Osteoblast (primary cell): ENCODE measurements at regions not wholly inside any gene's neighbourhood (a gene's known extent, or its start where the extent isn't known, plus 50 kb on each side); places are given as distances from the start of the nearest gene placed in this dataset.

Source experiments
- DNase-seq: peaks from one replicate; pipeline ENCODE4 v3.0.0; 2011; ENCODE audit warnings: low spot score, mixed read lengths; ENCODE audit not compliant: insufficient read length; ENCODE audit errors: missing footprints
- H2AFZ ChIP-seq: 2 replicates; pipeline ENCODE4 v1.6.0; 2011; ENCODE audit warnings: mild to moderate bottlenecking, low read length
- H3K27ac ChIP-seq: 2 replicates; pipeline ENCODE4 v1.5.1; 2011; ENCODE audit warnings: mild to moderate bottlenecking, low read depth, low read length, moderate library complexity
- H3K27me3 ChIP-seq: 2 replicates; pipeline ENCODE4 v1.6.0; 2012; ENCODE audit warnings: mild to moderate bottlenecking, control low read depth, inconsistent platforms, low read length, moderate library complexity; ENCODE audit not compliant: insufficient read depth
- H3K36me3 ChIP-seq: 2 replicates; pipeline ENCODE4 v1.5.1; 2011; ENCODE audit warnings: mild to moderate bottlenecking, low read length, control low read depth, moderate library complexity; ENCODE audit not compliant: insufficient read depth
- H3K4me1 ChIP-seq: 2 replicates; pipeline ENCODE4 v1.5.1; 2011; ENCODE audit warnings: mild to moderate bottlenecking, low read length, control low read depth, moderate library complexity; ENCODE audit not compliant: insufficient read depth
- H3K4me2 ChIP-seq: 2 replicates; pipeline ENCODE4 v1.6.0; 2011; ENCODE audit warnings: mild to moderate bottlenecking, low read length; ENCODE audit not compliant: insufficient read depth
- H3K4me3 ChIP-seq: fragments of 200-600 bp; sonication (generic); 3 replicates; pipeline ENCODE4 v1.5.1; 2012; ENCODE audit warnings: mild to moderate bottlenecking, low read length, inconsistent platforms; ENCODE audit not compliant: insufficient read depth
- H3K79me2 ChIP-seq: 2 replicates; pipeline ENCODE4 v1.6.0; 2012; ENCODE audit warnings: mild to moderate bottlenecking, low read length, control low read depth, inconsistent platforms; ENCODE audit not compliant: insufficient read depth
- H3K9me3 ChIP-seq: 2 replicates; pipeline ENCODE4 v1.5.1; 2011; ENCODE audit warnings: low read depth, low read length, control low read depth
- H4K20me1 ChIP-seq: 2 replicates; pipeline ENCODE4 v1.6.0; 2012; ENCODE audit warnings: mild to moderate bottlenecking, low read length, control low read depth; ENCODE audit not compliant: insufficient read depth
- CTCF ChIP-seq: IDR thresholded peaks from 2 replicates; pipeline ENCODE4 v1.5.1; 2011; ENCODE audit warnings: mild to moderate bottlenecking, low read depth, low read length, moderate library complexity; ENCODE audit errors: extremely low read depth

- H3K4me3 ChIP-seq, result no peak overlapping the region
- no peak overlapping the region for H2AFZ ChIP-seq
- H3K36me3 ChIP-seq, result no peaks in the 10 kb centered on the region
- H3K79me2 ChIP-seq, result no peaks in the 10 kb centered on the region
- H3K4me2 ChIP-seq, result no peak overlapping the region
- no peaks in the 10 kb centered on the region for H3K4me1 ChIP-seq
- DNase-seq, result no peak
- no peaks in the 10 kb centered on the region for H3K27me3 ChIP-seq
- no peak for TF ChIP-seq CTCF
- no peaks in the 10 kb centered on the region for H4K20me1 ChIP-seq
- H3K27ac ChIP-seq, result no peak overlapping the region
- H3K9me3 ChIP-seq, result no peaks in the 10 kb centered on the region
Measured at GRCh38 chr1:13996334-13996733, 296.3 kb downstream of the PRDM2 start.

GRCh38 chr1:14003552-14003951 is 303.6 kb downstream of the PRDM2 start:
- H3K9me3 ChIP-seq, result no peaks in the 10 kb centered on the region
- no peaks in the 10 kb centered on the region for H3K4me1 ChIP-seq
- H3K79me2 ChIP-seq, result no peaks in the 10 kb centered on the region
- TF ChIP-seq CTCF, result no peak
- H3K27ac ChIP-seq, result no peak overlapping the region
- H4K20me1 ChIP-seq, result no peaks in the 10 kb centered on the region
- no peak overlapping the region for H3K4me2 ChIP-seq
- DNase-seq, result no peak
- no peaks in the 10 kb centered on the region for H3K27me3 ChIP-seq
- no peak overlapping the region for H2AFZ ChIP-seq
- no peak overlapping the region for H3K4me3 ChIP-seq
- no peaks in the 10 kb centered on the region for H3K36me3 ChIP-seq

GRCh38 chr1:14009582-14009981 is 309.6 kb downstream of the PRDM2 start:
- Histone ChIP-seq H3K4me1 (no peaks in the 10 kb centered on the region), H3K27ac (no peak overlapping the region), H3K9me3 (no peaks in the 10 kb centered on the region), H3K4me2 (no peak overlapping the region), H2AFZ (no peak overlapping the region), H4K20me1 (no peaks in the 10 kb centered on the region), H3K27me3 (no peaks in the 10 kb centered on the region), H3K79me2 (no peaks in the 10 kb centered on the region), H3K36me3 (no peaks in the 10 kb centered on the region), H3K4me3 (no peak overlapping the region)
- no peak for DNase-seq
- TF ChIP-seq CTCF, result no peak

- Histone ChIP-seq H3K79me2 (no peaks in the 10 kb centered on the region), H4K20me1 (no peaks in the 10 kb centered on the region), H3K4me3 (no peak overlapping the region), H3K36me3 (no peaks in the 10 kb centered on the region), H3K9me3 (no peaks in the 10 kb centered on the region), H2AFZ (no peak overlapping the region), H3K4me1 (no peaks in the 10 kb centered on the region), H3K4me2 (no peak overlapping the region), H3K27ac (no peak overlapping the region), H3K27me3 (no peaks in the 10 kb centered on the region)
- DNase-seq, result no peak
- no peak for TF ChIP-seq CTCF
Measured at GRCh38 chr1:14010476-14010875, 310.5 kb downstream of the PRDM2 start.
